Effector CD8-positive, alpha-beta T cell (primary cell): ENCODE measurements at regions not wholly inside any gene's neighbourhood (a gene's known extent, or its start where the extent isn't known, plus 50 kb on each side); places are given as distances from the start of the nearest gene placed in this dataset.
"Not testable (repeated sequence)": the region's sequence is repeated elsewhere in the genome, so short reads cannot be mapped to it uniquely, and the experiment has no call there.

ENCODE experiments used
- DNase-seq: peaks from one replicate; lab custom pipeline; 2025; lab: John Stamatoyannopoulos, UW

DNA sequence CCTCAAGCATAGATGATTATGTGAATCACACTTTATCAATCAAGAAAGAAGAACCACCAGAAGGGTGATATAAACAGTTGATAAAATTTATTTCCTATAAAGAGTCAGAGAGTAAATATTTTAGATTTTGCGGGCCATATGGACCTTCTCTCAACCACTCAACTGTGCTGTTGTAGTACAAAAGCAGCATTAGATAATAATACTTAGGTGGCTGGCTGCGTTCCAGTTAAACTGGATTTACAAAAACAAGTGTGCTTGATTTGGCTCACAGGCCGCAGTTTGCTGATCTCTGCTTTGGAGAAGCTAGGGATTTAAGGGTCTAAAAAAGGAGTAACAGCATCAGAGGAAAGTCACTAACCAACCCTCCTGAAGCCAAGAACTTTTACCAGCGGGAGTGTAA, 1406.0 kb downstream of the KCNT2 start:
- DNase-seq: no peak

DNA sequence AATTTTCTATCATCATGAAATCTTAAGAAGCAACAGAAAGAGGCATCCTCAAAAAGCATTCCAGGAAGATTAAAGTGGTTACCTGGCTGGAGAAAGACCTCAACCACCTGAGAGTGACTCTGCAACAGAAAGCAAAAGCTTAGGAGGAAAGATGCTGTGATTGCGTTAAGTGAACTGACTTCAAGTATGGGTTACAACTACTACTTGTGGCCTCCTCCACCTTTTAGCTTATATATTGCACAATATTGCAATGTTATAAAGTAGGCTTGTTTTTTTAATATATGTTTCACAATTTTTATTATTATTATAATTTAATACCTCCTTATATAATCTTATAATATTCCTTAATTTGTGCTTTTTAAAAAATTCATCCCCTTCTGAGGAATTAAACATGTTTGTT, 1407.5 kb downstream of the KCNT2 start:
- DNase-seq: no peak

DNA sequence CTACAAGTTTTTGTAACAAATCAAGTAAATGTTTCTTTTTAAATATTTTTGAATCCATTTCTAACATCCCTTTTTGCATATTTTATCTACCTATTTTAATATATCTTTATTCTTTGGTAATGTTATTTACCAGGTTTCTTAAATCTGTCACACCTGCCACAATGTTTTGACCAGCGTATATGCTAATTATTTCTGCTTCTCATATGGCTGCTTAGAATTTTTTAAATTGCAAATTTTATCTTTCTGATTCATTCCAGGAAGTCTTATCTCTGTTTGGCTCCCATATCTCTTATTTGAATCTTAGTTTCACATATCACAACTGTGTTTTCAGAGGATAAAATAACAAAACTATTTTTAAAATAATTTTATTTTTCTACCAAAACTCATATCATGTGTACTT, 1411.1 kb downstream of the KCNT2 start:
- DNase-seq: no peak

DNA sequence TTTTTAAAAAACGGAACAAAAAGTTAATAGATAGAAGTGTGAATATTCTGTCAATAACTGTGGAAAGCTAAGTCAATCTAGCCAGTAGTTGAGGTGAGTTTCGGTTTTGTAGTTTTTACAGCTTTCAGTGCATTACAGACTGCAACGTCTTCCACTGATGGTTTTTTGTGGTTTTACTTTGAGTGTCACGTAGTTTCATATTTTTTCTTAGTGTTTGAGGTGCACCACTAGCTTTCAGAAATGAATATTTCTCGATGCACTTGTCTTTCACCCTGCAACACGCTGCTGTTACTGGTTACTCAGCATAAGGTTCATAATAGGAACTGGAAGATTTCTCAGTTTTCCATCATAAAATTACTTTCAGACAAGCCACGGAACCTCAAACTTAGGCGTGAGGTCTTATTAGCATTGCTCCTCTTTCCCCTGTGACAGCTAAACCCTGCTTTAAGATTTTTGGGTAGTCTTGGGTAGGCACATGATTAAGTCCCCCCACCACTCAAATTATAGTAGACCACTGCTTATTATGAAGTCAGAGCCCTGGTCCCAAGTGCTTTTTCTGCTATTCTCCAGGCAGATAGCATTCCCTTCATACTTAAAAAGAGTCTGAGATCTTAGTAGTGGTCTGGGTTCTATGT, 1412.7 kb downstream of the KCNT2 start:
- DNase-seq: no peak

DNA sequence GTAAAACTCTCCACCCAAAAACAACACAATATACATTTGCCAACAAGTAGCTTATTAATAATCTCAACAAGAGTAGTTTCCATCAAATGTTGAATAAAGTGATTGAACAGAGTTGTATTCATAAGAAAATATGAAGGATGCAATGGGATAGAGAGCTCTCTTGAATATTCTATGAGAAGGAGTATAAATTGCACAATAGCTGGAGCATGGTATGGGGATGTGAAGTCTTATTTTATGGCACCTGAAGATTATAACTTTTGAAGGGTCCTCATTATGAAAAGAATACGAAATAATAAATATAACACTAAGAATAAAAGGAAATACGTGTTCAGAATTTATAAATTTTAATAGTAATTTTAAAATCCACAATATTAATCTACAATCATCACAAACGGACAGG, 1415.1 kb downstream of the KCNT2 start:
- DNase-seq: no peak

DNA sequence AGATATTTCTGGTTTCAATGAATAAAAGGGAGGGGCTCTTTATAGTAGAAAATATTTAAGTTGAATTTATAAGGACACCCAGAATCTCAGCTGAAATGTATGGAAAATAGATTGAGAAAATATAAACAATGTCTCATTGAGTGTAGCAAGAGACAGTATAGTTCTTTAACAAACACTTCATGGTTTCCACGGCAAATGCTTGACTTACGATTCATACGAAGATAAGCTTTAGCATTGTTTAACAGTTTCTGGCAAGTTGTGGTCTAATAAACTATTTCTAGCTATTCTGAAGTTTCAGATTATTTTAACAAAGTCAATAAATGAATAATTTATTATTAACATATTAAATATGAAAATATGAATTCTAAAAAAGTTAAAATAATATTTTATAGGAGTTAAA, 1419.4 kb downstream of the KCNT2 start:
- DNase-seq: no peak

DNA sequence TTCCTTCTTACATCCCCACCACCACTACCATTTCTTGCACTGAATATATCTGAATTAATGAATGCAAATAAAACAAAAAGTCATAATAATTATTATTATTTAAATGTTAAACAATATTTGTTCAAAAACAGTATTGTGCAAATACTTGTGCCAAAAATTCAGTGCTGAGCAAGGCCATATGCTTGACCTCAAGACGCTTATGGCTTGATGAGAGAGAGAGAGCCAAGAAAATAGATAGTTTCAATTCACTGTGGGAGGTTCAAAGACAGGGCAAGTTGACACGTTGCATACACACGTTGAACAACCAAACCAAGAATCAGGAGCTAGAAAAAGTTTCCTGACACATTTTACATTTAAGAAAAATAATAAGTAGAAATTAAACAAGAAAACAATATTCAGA, 1421.7 kb downstream of the KCNT2 start:
- DNase-seq: no peak

DNA sequence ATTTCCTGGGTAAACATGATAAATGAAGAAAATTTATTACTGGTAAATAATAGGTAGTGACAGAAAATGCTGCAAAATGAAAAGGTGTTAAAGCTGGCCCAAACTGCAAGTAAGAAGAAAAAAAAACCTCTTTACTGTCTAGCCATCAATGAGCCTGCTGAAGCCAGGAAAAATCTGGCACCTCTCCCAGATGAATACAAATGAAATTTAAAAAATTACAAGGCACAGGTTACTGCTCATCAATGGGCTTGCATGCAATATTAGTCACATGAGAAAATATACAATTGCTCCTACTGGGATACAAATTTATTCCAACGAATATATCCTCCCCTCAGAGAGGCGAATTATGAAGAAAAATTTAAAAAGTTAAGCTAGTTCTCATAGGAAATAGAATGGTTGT, 1422.5 kb downstream of the KCNT2 start:
- DNase-seq: no peak

DNA sequence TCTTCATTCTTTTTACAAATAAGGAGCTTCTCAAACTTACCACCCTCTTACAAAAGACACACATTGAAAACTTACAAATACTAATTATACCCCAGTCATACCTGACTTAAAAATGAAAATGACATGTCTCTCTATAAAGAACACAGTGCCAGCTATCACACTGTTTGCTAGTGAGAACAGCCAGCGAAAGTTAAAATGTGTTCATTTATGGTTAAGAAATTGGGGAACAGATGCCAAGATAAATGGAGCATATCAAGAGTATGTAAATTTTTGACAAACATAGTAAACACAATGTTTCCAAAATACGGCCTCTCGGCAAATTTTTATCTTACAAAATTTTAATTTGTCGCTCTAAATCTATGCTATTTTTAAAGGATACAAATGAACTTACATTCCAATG, 1422.9 kb downstream of the KCNT2 start:
- DNase-seq: no peak

DNA sequence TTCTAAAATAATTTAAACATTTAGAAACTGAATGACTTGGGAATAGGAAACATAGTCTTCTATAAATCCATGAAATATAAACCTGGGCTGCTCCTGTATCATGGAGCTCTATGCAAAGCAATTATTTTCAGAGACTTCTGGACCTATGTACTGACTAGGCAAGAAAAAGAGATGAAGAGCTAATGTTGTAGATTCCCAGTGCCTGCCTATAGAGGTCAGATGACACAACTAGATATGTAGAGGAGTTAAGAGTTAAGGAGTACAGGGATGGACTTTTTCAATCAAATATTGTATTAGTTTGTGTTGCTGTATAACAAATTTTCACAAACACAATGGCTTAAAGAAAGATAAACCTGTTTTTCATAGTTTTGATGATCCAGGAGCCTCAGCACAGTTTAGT, 1434.5 kb downstream of the KCNT2 start:
- no peak for DNase-seq

DNA sequence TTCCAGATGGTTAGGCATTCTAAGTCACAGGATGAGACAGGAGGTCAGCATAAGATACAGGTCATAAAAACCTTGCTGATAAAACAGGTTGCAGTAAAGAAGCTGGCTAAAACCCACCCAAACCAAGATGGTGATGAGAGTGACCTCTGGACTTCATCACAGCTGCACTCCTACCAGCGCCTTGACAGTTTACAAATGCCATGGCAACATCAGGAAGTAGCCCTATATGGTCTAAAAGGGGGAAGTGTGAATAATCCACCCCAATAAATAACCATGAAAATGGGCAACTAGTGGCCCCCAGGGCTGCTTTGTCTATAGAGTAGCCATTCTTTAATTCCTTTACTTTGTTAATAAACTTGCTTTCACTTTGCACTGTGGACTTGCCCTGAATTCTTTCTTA, 1448.4 kb downstream of the KCNT2 start:
- DNase-seq: not testable (repeated sequence)

DNA sequence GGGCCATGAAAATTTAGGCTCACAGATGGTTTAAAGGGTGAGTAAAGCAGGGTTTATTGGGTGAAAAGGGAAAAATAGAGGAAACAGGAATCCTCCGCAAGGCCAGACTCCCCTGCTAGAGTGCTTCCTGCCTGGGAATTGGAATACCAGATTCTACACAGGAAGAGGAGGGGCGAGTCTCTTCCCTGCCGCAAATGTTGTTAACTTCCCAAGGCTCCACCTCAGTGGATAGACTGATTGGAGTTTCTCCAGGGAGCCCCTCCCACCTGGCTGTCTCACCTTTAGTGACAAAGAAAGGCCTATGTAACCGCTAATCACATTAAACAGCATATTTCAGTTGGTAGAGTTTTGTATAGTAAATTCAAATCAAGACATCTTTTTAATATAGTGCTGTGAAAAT, 1450.1 kb downstream of the KCNT2 start:
- DNase-seq: no peak

DNA sequence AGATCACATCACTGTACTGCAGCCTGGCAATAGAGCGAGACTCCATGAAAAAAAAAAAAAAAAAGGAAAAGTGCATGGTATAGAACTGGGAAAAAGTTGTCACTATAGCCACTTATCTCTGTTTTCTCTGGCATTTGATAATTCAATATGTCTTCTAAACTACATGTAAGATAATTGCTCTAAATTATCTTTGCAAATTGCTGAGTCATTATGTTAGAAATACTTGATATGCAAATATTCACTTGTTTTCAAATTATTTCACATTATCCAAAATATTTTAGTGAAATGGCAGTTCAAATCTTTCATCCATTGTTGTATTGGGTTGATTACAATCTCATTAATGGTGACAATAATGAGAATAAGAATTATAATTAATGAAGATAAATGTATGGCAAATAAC, 1455.1 kb downstream of the KCNT2 start:
- no peak for DNase-seq

DNA sequence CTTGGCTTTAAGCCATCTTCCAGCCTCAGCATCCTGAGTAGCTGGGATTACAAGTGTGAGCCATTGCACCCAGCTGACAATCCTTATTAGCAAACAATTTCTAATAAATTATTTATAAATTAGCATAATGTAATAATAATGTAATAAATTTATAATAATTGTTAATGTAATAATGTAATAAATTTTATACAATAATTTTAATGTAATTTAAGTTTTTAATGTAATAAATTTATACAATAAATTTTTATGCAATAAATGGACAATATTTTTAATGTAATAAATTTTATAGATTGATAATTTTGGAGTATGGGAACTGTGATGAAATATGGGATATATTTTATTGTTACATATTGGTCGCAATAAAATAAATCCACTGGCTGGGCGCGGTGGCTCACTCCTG, 1457.5 kb downstream of the KCNT2 start:
- DNase-seq: no peak

DNA sequence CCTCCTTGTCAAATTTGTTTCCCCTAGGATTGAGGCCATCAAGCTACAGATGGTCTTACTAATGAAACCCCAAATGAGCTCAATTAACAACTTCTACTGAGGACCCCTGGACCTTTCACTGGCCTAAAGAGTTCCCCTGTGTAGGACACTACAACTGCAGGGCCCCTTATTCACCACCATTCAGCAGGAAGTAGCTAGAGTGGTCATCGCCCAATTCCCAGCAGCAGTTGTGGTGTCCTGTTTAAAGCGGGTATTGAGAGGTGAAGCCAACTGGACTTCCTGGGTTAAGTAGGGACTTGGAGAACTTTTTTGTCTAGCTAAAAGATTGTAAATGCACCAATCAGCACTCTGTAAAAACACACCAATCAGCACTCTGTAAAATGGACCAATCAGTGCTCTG, 1466.9 kb downstream of the KCNT2 start:
- no peak for DNase-seq

DNA sequence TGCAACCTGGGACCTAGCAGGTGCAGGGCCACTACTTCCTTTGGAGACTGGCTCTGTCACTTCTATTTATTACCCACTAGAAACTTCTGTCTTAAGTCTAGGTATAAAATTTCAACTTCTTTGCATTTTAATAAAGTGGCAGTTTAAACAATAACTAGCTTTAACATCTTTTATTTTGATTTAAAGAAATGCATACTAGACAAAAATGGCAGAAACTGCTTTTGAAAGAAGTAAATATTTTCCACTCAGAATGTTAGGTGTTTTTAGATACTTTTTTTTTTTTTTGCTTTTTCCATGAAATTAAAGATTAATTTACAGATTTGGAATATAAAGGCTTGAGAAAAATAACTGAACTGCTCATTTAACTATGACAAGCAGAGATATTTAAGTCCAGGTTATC, 1477.6 kb downstream of the KCNT2 start:
- no peak for DNase-seq

DNA sequence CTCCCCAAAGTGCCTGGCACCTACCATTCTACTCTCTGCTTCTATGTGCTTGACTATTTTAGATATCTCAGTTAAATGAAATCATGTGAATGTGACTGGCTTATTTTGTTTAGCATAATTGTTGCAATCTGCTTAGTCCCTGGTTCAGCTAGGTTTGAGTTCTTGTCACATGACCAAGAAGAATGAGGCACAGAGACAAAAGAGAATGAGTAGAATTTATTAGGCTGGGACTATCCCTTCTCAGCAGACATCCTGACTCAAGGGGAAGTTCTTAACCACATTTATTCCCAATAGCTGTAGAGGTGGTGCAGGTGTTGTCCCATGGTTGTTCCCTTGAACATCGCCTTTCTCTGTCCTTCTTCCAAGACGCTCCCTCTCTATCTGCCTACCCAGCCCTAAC, 1485.7 kb downstream of the KCNT2 start:
- DNase-seq: no peak

DNA sequence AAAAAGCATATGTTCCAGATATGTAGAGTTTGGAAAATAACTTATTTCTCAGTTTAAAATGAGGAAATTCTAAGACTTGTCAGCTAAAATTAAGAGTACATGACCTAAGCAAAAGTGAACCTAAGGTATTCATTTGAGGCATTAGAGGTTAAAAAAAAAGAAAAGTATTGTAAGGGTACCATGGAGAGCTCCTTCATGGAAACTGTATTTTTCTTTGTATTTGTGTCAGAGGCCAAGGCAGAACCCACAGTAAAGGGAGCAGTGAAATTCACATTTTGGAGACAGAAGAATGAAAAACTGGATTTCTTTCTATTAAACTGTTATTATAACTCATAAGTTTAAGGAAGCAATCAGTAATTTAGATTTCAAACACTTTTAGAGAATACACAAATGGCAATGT, 1494.8 kb downstream of the KCNT2 start:
- no peak for DNase-seq

DNA sequence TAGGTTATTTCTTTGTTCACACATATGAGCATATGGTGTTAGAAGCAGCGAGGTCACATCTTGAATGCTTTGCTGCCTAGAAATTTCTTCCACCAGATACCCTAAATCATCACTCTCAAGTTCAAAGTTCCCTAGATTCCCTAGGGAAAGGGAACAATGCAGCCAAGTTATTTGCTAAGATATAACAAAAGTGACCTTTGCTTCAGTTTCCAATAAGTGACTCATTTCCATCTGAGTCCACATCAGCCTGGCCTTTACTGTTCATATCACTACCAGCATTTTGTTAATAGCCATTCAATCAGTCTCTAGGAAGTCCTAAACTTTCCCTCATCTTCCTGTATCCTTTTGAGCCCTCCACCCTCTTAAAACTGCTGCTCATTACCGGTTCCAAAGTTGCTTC, 1502.5 kb downstream of the KCNT2 start:
- DNase-seq: no peak

DNA sequence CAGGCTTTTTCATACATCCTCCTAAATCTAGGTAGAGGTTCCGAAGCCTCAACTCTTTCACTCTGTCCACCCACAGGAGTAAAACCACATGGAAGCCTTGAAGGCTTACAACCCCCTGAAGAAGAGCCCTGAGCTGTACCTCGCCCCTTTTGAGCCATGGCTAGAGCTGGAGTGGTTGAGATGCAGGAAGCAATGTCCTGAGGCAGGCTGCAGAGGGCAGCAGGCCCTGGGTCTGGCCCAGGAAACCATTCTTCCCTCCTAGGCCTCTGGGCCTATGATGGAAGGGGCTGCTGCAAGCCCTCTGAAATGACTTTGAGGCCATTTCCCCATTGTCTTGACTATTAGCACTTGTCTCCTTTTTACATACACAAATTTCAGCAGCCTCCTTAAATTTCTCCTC, 1503.0 kb downstream of the KCNT2 start:
- DNase-seq: no peak

DNA sequence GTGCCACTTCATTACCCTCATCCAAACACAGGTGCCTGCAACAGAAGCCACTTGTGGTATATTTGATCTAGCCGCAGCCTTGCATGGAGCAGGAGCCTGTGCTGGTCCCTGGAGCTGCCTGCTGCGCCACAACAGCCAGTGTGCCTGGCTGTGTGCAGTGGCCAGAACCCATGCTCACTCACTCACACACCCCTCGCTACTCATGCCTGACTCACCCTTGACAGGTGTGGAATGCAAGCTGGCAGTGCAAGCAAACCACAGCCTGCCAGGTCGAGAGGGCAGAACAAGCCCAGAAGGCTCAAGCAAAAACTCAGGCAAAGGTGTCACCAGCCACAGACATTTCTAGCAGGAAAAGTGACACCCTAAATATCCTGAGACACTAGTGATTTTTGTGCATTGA, 1510.9 kb downstream of the KCNT2 start:
- DNase-seq: no peak

DNA sequence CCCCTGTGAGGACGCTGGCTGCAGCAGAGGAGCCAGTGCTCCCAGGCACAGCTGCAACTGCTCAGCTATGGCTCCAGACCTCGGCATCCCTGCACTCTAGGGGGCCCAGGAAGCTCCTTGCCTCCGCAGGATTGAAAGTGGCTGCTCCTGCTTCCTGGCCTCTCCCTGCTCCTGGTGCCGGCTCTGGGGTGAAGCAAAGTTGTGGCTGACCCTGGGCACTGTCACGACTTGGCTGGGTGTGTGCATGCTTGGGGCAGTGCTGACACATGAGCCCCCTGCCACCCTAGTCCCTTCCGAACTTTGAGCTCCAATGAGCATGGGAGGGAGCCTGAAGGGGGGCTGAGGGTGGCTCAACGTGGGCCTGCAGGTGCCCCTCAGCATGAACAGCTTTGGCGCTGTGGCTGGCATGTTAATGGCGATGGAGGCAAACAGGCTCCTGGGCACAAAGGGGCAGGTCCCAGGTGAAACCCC, 1512.2 kb downstream of the KCNT2 start:
- DNase-seq: no peak

DNA sequence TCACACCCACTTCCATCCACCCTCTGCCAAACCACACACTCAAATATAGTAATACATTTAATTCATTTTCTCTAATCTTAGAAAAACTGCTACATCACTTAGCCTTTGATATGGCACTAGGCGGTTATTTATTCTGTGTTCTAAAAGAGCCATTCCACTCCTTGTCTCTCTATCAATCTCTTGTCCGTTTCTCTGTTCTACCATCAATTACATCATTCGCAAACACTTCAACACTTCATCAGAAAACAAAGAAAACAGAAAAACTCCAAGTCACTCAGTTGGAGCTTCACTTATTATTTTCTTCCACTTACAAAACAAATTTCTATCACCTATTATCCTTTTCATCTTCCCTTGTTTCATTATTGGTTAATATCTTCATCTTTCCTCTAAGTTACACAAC, 1523.0 kb downstream of the KCNT2 start:
- DNase-seq: no peak

DNA sequence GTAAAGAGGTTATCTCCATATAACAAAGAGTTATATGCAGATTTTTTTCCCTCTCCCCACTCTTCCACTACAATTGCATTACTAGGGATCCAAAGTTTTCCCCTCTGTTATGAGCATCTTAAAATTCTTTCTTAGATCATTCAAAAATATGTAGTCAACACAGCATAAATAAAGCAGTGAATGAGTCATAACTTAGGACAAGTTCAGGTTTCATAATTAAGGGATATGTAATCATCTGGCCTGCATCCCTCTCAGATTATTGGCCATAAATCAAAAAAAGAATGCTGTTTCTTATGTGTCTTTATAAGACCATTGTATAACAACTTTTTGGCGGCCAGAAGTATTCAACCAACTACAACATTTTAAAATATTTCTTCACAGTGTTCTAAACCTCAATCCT, 1526.1 kb downstream of the KCNT2 start:
- DNase-seq: no peak

DNA sequence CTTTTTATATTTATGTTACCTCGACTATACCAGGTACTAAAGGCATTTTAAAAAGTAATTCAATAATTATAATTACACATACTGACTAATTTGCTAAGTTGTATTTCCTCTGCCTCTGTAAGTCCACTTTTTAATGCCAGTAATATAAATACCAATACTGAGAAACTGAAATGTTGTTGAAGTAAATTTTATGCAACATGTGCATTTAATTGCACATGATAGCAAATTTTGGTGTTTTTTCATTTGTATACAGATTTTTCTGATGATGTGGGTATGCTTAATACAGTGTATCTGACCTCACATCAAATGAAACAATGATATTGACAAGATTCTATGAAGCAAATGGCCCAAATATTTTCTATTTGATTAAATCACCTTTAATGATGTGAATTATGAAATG, 1531.6 kb downstream of the KCNT2 start:
- DNase-seq: no peak
